ENCODE measurements at regions not wholly inside any gene's neighbourhood (a gene's known extent, or its start where the extent isn't known, plus 50 kb on each side); places are given as distances from the start of the nearest gene placed in this dataset.
"Not testable (repeated sequence)": the region's sequence is repeated elsewhere in the genome, so short reads cannot be mapped to it uniquely, and the experiment has no call there.

- no peaks in the 10 kb centered on the region for H3K36me3 ChIP-seq
- intact Hi-C loops (cut with DNase I; ENCODE audit: low total_unique reads), result no loop called here
- peaks cover 0 to 37% (median 20%) of the 10 kb centered on the region in 4 donors for H3K9me3 ChIP-seq
- H3K27ac ChIP-seq, result no peak overlapping the region
- no peak for TF ChIP-seq EP300 (IDR thresholded peaks at IDR 0.05)
- TF ChIP-seq CTCF (IDR thresholded peaks at IDR 0.05), result no peak
- no peak for TF ChIP-seq POLR2A (IDR thresholded peaks at IDR 0.05)
- TF ChIP-seq POLR2AphosphoS5 (IDR thresholded peaks at IDR 0.05), result no peak
- H3K27me3 ChIP-seq, result no peaks in the 10 kb centered on the region
- H3K4me1 ChIP-seq, result no peaks in the 10 kb centered on the region
- H3K4me3 ChIP-seq, result no peak overlapping the region
- WGBS, 5 donors, result 75 to 83% (median 77%) methylated on average over 6 of the region's 6 CpGs
- DNase-seq, result no peak
These were observed 216.1 kb upstream of the FSIP2 start for GRCh38 chr2:185522472-185522871.

- intact Hi-C loops (cut with DNase I; ENCODE audit: low total_unique reads); H3K27me3 ChIP-seq; H3K4me1 ChIP-seq; H3K27ac ChIP-seq; DNase-seq; H3K4me3 ChIP-seq; H3K36me3 ChIP-seq: not testable (repeated sequence)
- 62 to 82% (median 68%) methylated on average over 2 of the region's 2 CpGs for WGBS, 5 donors
- H3K9me3 ChIP-seq, result peaks cover 0 to 22% (median 18%) of the 10 kb centered on the region in 4 donors
These were observed 214.4 kb upstream of the FSIP2 start for GRCh38 chr2:185524242-185524641.

DNA sequence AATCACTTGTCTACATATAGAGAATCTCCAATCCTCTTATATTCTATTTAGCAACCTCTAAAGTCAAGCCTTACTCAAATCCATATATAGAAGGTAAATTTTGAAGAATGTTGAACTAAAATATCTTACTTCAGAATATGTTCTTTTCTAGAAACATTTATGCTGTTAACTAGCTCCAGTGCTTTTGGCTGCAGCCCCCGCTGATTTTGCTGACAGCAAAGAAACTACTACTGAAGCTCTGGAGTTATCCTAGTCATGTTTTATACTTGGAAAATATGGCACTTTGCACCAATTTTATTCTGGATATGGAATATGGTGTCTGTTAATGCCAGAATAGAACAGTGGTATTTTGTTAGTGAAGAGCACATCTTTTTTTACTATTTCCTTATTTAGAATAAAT, 212.4 kb upstream of the FSIP2 start:
- Histone ChIP-seq H3K27ac (no peak overlapping the region), H3K4me1 (no peaks in the 10 kb centered on the region), H3K9me3 (peaks cover 0 to 22% (median 17%) of the 10 kb centered on the region in 4 donors), H3K27me3 (no peaks in the 10 kb centered on the region), H3K36me3 (no peaks in the 10 kb centered on the region), H3K4me3 (no peak overlapping the region)
- TF ChIP-seq EP300 (IDR thresholded peaks at IDR 0.05) (no peak), POLR2A (IDR thresholded peaks at IDR 0.05) (no peak), CTCF (IDR thresholded peaks at IDR 0.05) (no peak), POLR2AphosphoS5 (IDR thresholded peaks at IDR 0.05) (no peak)
- DNase-seq, result no peak
- intact Hi-C loops (cut with DNase I; ENCODE audit: low total_unique reads), result no loop called here
- 83 to 98% (median 93%) methylated on average over 1 of the region's 1 CpG for WGBS, 5 donors

GRCh38 chr2:185531721-185532120, 206.9 kb upstream of the FSIP2 start:
- Histone ChIP-seq H3K36me3 (no peaks in the 10 kb centered on the region), H3K4me3 (no peak overlapping the region), H3K4me1 (no peaks in the 10 kb centered on the region), H3K27ac (no peak overlapping the region), H3K27me3 (no peaks in the 10 kb centered on the region), H3K9me3 (peaks cover 0 to 5% (median 0%) of the 10 kb centered on the region in 4 donors)
- intact Hi-C loops (cut with DNase I; ENCODE audit: low total_unique reads), result no loop called here
- WGBS, 5 donors, result 60 to 78% (median 74%) methylated on average over 2 of the region's 2 CpGs
- no peak for TF ChIP-seq POLR2A (IDR thresholded peaks at IDR 0.05)
- no peak for TF ChIP-seq EP300 (IDR thresholded peaks at IDR 0.05)
- no peak for TF ChIP-seq CTCF (IDR thresholded peaks at IDR 0.05)
- no peak for TF ChIP-seq POLR2AphosphoS5 (IDR thresholded peaks at IDR 0.05)
- DNase-seq, result no peak

DNA sequence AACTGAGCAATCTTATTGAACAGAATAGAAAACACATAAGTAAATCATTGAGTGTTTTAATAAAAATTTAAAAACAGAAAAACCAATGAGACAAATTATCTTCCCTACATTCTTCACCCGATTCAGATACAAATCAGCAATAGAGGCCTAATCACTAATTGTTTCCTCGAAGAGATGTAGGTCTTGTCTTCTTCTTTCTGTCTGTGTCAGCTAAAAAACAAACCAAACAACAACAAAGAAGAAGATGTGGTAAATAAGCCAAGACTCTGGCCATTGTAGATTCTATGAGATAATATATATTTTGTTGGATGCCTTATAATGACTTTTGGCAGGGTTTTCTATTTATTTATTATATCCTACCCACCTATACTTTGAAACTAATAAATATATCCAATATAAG, 200.9 kb upstream of the FSIP2 start:
- Histone ChIP-seq H3K36me3 (no peaks in the 10 kb centered on the region), H3K27me3 (no peaks in the 10 kb centered on the region), H3K27ac (no peak overlapping the region), H3K4me1 (no peaks in the 10 kb centered on the region), H3K4me3 (no peak overlapping the region), H3K9me3 (no peaks in the 10 kb centered on the region)
- DNase-seq, result no peak
- intact Hi-C loops (cut with DNase I; ENCODE audit: low total_unique reads), result no loop called here
- 80 to 89% (median 82%) methylated on average over 2 of the region's 2 CpGs for WGBS, 5 donors
- no peak for TF ChIP-seq EP300 (IDR thresholded peaks at IDR 0.05)
- no peak for TF ChIP-seq POLR2AphosphoS5 (IDR thresholded peaks at IDR 0.05)
- TF ChIP-seq CTCF (IDR thresholded peaks at IDR 0.05), result no peak
- TF ChIP-seq POLR2A (IDR thresholded peaks at IDR 0.05), result no peak

Measured in stomach (tissue), 8 donors.